Neural progenitor cell (in vitro differentiated cells): ENCODE measurements at regions not wholly inside any gene's neighbourhood (a gene's known extent, or its start where the extent isn't known, plus 50 kb on each side); places are given as distances from the start of the nearest gene placed in this dataset.

Experiments
- CTCF ChIP-seq: fragments of 200-600 bp; sonication (generic); IDR thresholded peaks from 2 replicates; pipeline ENCODE4 v1.5.1; 2017; ENCODE audit warnings: antibody characterized with exemption, mild to moderate bottlenecking
- EZH2 ChIP-seq: fragments of 200-600 bp; sonication (generic); IDR thresholded peaks from 2 replicates; pipeline ENCODE4 v1.6.1; 2017; ENCODE audit warnings: antibody characterized with exemption, mild to moderate bottlenecking, moderate library complexity
- EZH2phosphoT487 ChIP-seq: fragments of 200-600 bp; sonication (generic); IDR thresholded peaks from 2 replicates; pipeline ENCODE4 v1.6.1; 2017; ENCODE audit warnings: antibody characterized with exemption

GRCh38 chr21:32088471-32088870 lies 190.4 kb downstream of the MIS18A start:
- TF ChIP-seq CTCF (no peak), EZH2 (no peak), EZH2phosphoT487 (no peak)
